ENCODE measurements at regions not wholly inside any gene's neighbourhood (a gene's known extent, or its start where the extent isn't known, plus 50 kb on each side); places are given as distances from the start of the nearest gene placed in this dataset.

DNA sequence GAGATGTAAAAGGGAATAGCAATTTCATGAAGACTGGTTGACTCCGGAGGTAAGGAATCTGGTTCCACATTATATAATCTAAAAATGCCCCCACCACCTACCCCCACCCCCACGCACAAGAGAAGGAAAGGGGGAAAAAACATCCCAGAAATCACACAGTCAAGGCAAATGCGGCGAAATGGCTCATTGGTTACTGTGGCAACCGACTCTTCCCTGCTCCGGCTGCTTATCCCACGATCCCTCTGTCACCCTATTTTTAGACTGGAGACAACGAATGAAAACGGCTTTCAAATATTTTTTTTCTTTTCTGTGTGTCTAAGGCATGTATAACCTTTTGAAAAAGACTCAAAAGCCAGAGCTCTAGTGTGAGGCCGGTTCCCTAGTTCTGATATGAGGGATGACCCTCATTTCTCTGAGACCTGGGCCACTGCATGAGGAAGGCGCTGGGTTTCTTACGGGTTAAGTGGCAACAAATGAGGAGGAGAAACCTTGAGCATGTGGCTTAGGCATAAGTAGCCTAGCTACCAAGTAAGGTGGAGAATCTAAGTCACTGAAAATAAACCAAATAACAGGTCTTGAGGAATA lies 148.3 kb upstream of the GRIN2B start:
- H3K9me2 ChIP-seq (ENCODE audit: insufficient read depth), result peaks cover 3% of the 10 kb centered on the region; the same call in 1 of the 2 replicates

More for the DNA sequence above, 148.3 kb upstream of the GRIN2B start:
- no peak overlapping the region for H3K27ac Mint-ChIP-seq
- no peak for ATAC-seq
- Histone ChIP-seq H3F3A (replicated peaks; ENCODE audit: low read depth) (no peaks in the 10 kb centered on the region), H3K27me3 (ENCODE audit: insufficient read depth) (no peaks in the 10 kb centered on the region), H3K79me2 (replicated peaks; ENCODE audit: insufficient read depth) (no peaks in the 10 kb centered on the region), H2AFZ (peak overlapping the region; percentile 74; the same call in 1 of the 2 replicates), H3K4me1 (ENCODE audit: insufficient read depth) (no peaks in the 10 kb centered on the region), H3K4me3 (no peak overlapping the region), H3K4me2 (no peak overlapping the region), H3K36me3 (ENCODE audit: insufficient read depth) (no peaks in the 10 kb centered on the region), H4K20me1 (replicated peaks; ENCODE audit: insufficient read depth) (no peaks in the 10 kb centered on the region), H3K27ac (ENCODE audit: low read depth) (no peak overlapping the region)
- H3K9me3 Mint-ChIP-seq, result peaks cover 4% of the 10 kb centered on the region; the same call in 2 of the 3 replicates
- H3K36me3 Mint-ChIP-seq (ENCODE audit: low read depth), result no peaks in the 10 kb centered on the region; the same call in 2 of the 3 replicates
- no peaks in the 10 kb centered on the region; the same call in 2 of the 3 replicates for H3K4me1 Mint-ChIP-seq
- no peak overlapping the region for H3K4me3 Mint-ChIP-seq
- TF ChIP-seq NANOG (IDR thresholded peaks at IDR 0.05; ENCODE audit: borderline replicate concordance) (no peak), ZNF462 (CRISPR knock-in tag; IDR thresholded peaks at IDR 0.05) (no peak), EZH2phosphoT487 (IDR thresholded peaks at IDR 0.05; ENCODE audit: unreplicated experiment) (no peak), ZNF114 (CRISPR knock-in tag; IDR thresholded peaks at IDR 0.05) (no peak), JUNB (IDR thresholded peaks at IDR 0.05; ENCODE audit: unreplicated experiment) (no peak), ZNF331 (CRISPR knock-in tag; IDR thresholded peaks at IDR 0.05; ENCODE audit: low read depth) (no peak), CREB1 (CRISPR knock-in tag; IDR thresholded peaks at IDR 0.05; ENCODE audit: low read depth) (no peak), CTCF (conservative IDR thresholded peaks at IDR 0.05; ENCODE audit: low read depth in 2 of 2) (no peak), STAT1 (IDR thresholded peaks at IDR 0.05; ENCODE audit: unreplicated experiment) (no peak)
- H3K27me3 Mint-ChIP-seq (ENCODE audit: insufficient read depth, low read depth, poor library complexity), result peaks cover 4% of the 10 kb centered on the region
- DNase-seq (ENCODE audit: low spot score), result no peak

Measured in GM23338 (cell line).